OCI-LY3 (cell line): ENCODE measurements at regions not wholly inside any gene's neighbourhood (a gene's known extent, or its start where the extent isn't known, plus 50 kb on each side); places are given as distances from the start of the nearest gene placed in this dataset.

Source experiments
- EZH2phosphoT487 ChIP-seq: fragments of 200-600 bp; shearing (Covaris generic); IDR thresholded peaks from 2 replicates; pipeline ENCODE4 v1.6.1; 2018; ENCODE audit warnings: antibody characterized with exemption, mixed run types, low read depth
- TF ChIP-seq, protein P1 (sequence below): fragments of 200-600, 300-600 bp; sonication (generic); IDR thresholded peaks from 2 replicates; pipeline ENCODE4 v1.5.1; 2014; ENCODE audit warnings: antibody characterized with exemption, low read length, low read depth

DNA sequence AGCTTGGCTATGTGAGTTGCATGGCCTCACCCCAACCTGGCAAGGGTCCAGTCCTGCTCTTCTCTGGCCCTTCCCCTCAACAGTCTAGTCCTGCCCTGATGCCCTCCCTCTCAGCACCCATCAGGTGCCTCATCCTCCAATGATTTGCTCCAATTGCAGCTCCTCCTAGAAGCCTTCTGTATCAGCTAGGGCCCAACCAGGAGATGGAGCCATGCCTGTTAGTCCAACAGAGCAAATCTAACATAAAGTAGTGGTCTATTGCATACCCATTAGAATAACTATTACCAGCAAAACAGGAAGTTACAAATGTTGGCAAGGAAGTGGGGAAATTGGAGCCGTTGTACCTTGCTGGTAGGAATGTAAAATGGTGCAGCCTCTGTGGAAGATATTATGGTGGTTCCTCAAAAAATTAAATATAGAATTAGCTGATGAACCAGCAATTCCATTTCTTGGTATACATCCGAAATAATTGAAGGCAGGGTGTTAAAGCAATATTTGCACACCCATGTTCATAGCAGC lies 163.5 kb downstream of the VRK1 start:
- TF ChIP-seq, protein P1, sequence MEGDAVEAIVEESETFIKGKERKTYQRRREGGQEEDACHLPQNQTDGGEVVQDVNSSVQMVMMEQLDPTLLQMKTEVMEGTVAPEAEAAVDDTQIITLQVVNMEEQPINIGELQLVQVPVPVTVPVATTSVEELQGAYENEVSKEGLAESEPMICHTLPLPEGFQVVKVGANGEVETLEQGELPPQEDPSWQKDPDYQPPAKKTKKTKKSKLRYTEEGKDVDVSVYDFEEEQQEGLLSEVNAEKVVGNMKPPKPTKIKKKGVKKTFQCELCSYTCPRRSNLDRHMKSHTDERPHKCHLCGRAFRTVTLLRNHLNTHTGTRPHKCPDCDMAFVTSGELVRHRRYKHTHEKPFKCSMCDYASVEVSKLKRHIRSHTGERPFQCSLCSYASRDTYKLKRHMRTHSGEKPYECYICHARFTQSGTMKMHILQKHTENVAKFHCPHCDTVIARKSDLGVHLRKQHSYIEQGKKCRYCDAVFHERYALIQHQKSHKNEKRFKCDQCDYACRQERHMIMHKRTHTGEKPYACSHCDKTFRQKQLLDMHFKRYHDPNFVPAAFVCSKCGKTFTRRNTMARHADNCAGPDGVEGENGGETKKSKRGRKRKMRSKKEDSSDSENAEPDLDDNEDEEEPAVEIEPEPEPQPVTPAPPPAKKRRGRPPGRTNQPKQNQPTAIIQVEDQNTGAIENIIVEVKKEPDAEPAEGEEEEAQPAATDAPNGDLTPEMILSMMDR, result no peak
- TF ChIP-seq EZH2phosphoT487, result no peak
